Heart left ventricle (tissue), 16 donors: ENCODE measurements at regions not wholly inside any gene's neighbourhood (a gene's known extent, or its start where the extent isn't known, plus 50 kb on each side); places are given as distances from the start of the nearest gene placed in this dataset.

Experiments
- ATAC-seq, 4 donors: fragments of 200-7000 bp; cut with Tn5 transposase; one replicate each; pipeline ENCODE4 v1.9.1; 2020 to 2022; ENCODE audit warnings: moderate library complexity in 4 of 4, mild to moderate bottlenecking in 3 of 4, moderate number of reproducible peaks in 1 of 4
- DNase-seq, 5 donors: peaks; one replicate each; pipeline ENCODE4 v3.0.0-alpha.2; 2020
- H3K27ac ChIP-seq, 12 donors: fragments of 200-600 bp; sonication (generic) in 4 of 12; one replicate each; pipeline versions ENCODE4 v1.5.0 to v1.8.0; 2016 to 2022; ENCODE audit warnings: mild to moderate bottlenecking in 2 of 12
- H3K27me3 ChIP-seq, 9 donors: fragments of 200-600 bp; sonication (generic) in 2 of 9; one replicate each; pipeline versions ENCODE4 v1.5.1 to v1.8.0; 2016 to 2022; ENCODE audit warnings: mild to moderate bottlenecking in 3 of 9
- H3K36me3 ChIP-seq, 9 donors: fragments of 200-600 bp; sonication (generic) in 2 of 9; one replicate each; pipeline versions ENCODE4 v1.5.0 to v1.8.0; 2018 to 2022; ENCODE audit warnings: mild to moderate bottlenecking in 2 of 9
- H3K4me1 ChIP-seq, 12 donors: fragments of 200-600 bp; sonication (generic) in 4 of 12; one replicate each; pipeline versions ENCODE4 v1.5.0 to v1.8.0; 2016 to 2022; ENCODE audit warnings: mild to moderate bottlenecking in 3 of 12
- H3K4me3 ChIP-seq, 12 donors: fragments of 200-600 bp; sonication (generic) in 4 of 12; one replicate each; pipeline versions ENCODE4 v1.5.0 to v1.8.0; 2017 to 2022; ENCODE audit warnings: mild to moderate bottlenecking in 9 of 12, moderate library complexity in 4 of 12
- H3K9me3 ChIP-seq, 12 donors: fragments of 200-600 bp; sonication (generic) in 4 of 12; one replicate each; pipeline versions ENCODE4 v1.5.0 to v1.8.0; 2016 to 2022; ENCODE audit warnings: mild to moderate bottlenecking in 1 of 12
- POLR2A ChIP-seq, 2 donors: fragments of 450-650 bp; IDR thresholded peaks; one replicate each; pipeline ENCODE4 v1.6.1; 2017; ENCODE audit warnings: antibody characterized with exemption in 2 of 2, mild to moderate bottlenecking in 2 of 2, moderate library complexity in 2 of 2
- WGBS, 4 donors: extraction: QIAGEN DNeasy Blood & Tissue Kit in 2 of 4; methylation state at CpG; one replicate each; pipeline versions ENCODE4 v1.1.5 to v1.1.7; 2013 to 2018; 5-methylcytosine and 5-hydroxymethylcytosine counted together
- intact Hi-C, 10 donors: fragments of 100-400 bp; cut with DNase I; formaldehyde crosslinking; loops; one replicate each; pipeline versions ENCODE4 v1.11.1 to v1.14.2; 2022
- TF ChIP-seq, protein P1 (sequence below), 12 donors: fragments of 200-600 bp; sonication (generic) in 4 of 12; IDR thresholded peaks; one replicate each; pipeline versions ENCODE4 v1.5.0 to v1.8.0; 2018 to 2022; ENCODE audit warnings: antibody characterized with exemption in 12 of 12, mild to moderate bottlenecking in 5 of 12
- donor health status: ischemic (EF 13 %, LVEDD 7.1; RV severe dilation, severe dysfunction).
- donor health status: healthy with polysubstance abuse.
- donor health status: DM: no; HTN: yes; CAD: no.
- donor health status: DM: no; HTN: no; CAD: no.
- donor health status: ischemic (EF 25% LVEDD 6.9; RV normal size, moderate dysfunction).
- donor health status: ischemic (EF 25% LVEDD 5.7; RV mildly dilated, moderate dysfunction).
- donor health status: healthy.
- donor health status: DM: yes; HTN: yes; CAD: no.
- donor health status: ischemic (EF 35%, LVEDD 5.7; RV mildly dilated, moderate dysfunction).
- donor health status: nonischemic (EF 11% LVEDD 7.7; RV severe dilation, severe dysfunction).
- donor health status: DM: yes; HTN: yes; CAD: no.
- donor health status: PGD.
- donor health status: ischemic (EF 29% LVEDD 5.4; RV normal size, mild dysfunction).
- donor health status: nonischemic (EF 23%, LVEDD 6.1; RV moderate dilation, normal function).

GRCh38 chr2:125364192-125364983 is 1291.6 kb upstream of the GYPC start:
- WGBS, 4 donors: 71 to 81% (median 75%) methylated on average over 2 of the region's 2 CpGs
- ATAC-seq (no peak), DNase-seq (no peak)
- Histone ChIP-seq H3K27me3 (no peaks in the 10 kb centered on the region), H3K36me3 (no peaks in the 10 kb centered on the region), H3K9me3 (peaks cover 0 to 6% (median 0%) of the 10 kb centered on the region in 12 donors), H3K4me1 (no peaks in the 10 kb centered on the region), H3K27ac (no peak overlapping the region), H3K4me3 (no peak overlapping the region)
- TF ChIP-seq, protein P1, sequence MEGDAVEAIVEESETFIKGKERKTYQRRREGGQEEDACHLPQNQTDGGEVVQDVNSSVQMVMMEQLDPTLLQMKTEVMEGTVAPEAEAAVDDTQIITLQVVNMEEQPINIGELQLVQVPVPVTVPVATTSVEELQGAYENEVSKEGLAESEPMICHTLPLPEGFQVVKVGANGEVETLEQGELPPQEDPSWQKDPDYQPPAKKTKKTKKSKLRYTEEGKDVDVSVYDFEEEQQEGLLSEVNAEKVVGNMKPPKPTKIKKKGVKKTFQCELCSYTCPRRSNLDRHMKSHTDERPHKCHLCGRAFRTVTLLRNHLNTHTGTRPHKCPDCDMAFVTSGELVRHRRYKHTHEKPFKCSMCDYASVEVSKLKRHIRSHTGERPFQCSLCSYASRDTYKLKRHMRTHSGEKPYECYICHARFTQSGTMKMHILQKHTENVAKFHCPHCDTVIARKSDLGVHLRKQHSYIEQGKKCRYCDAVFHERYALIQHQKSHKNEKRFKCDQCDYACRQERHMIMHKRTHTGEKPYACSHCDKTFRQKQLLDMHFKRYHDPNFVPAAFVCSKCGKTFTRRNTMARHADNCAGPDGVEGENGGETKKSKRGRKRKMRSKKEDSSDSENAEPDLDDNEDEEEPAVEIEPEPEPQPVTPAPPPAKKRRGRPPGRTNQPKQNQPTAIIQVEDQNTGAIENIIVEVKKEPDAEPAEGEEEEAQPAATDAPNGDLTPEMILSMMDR (IDR thresholded peaks at IDR 0.05): no peak
- no peak for TF ChIP-seq POLR2A (IDR thresholded peaks at IDR 0.05)
- intact Hi-C loops: no loop called here

DNA sequence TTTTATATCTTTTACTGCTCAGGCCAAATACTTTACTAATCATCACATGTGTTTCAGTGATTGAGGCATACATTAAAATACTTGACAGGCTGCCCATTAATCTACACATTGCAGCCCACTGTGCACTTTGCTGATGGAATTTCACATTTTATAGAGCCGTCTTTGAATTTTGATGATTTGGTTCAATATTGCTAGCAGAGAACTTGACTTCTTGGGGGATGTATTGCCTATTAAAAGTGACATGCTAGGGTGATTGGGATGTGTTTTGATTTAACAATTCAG is 1291.0 kb upstream of the GYPC start:
- Histone ChIP-seq H3K4me3 (no peak overlapping the region), H3K27me3 (no peaks in the 10 kb centered on the region), H3K4me1 (no peaks in the 10 kb centered on the region), H3K9me3 (peaks cover 0 to 6% (median 0%) of the 10 kb centered on the region in 12 donors), H3K27ac (no peak overlapping the region), H3K36me3 (no peaks in the 10 kb centered on the region)
- ATAC-seq: no peak
- intact Hi-C loops: no loop called here
- WGBS, 4 donors: 85 to 92% (median 87%) methylated on average over 1 of the region's 1 CpG
- TF ChIP-seq POLR2A (IDR thresholded peaks at IDR 0.05): no peak
- DNase-seq: no peak

DNA sequence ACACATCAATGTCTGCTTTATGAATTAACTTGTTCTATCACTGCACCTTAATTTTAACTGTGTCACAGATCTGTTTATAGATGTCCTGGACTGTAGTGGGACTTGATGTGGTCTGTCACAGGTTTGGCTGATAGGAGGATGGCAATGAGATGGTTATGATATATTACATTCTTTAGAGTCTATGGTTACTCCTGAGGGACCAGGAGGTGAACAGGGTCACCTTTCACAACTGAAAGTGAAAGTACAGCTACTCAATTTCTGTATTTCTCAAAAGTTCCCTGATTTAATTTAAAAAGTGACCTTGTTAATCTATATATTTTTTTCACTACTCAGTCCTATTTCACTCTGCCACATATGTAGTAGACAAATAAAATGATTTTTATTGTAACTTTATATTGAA is 1284.1 kb upstream of the GYPC start:
- no peak overlapping the region for H3K27ac ChIP-seq
- DNase-seq: no peak
- no peaks in the 10 kb centered on the region for H3K4me1 ChIP-seq
- no peak for ATAC-seq
- TF ChIP-seq, protein P1 (IDR thresholded peaks at IDR 0.05): no peak
- no peak for TF ChIP-seq POLR2A (IDR thresholded peaks at IDR 0.05)
- peaks cover 0 to 8% (median 0%) of the 10 kb centered on the region in 12 donors for H3K9me3 ChIP-seq
- H3K27me3 ChIP-seq: no peaks in the 10 kb centered on the region
- no peaks in the 10 kb centered on the region for H3K36me3 ChIP-seq
- H3K4me3 ChIP-seq: no peak overlapping the region
- intact Hi-C loops: no loop called here

DNA sequence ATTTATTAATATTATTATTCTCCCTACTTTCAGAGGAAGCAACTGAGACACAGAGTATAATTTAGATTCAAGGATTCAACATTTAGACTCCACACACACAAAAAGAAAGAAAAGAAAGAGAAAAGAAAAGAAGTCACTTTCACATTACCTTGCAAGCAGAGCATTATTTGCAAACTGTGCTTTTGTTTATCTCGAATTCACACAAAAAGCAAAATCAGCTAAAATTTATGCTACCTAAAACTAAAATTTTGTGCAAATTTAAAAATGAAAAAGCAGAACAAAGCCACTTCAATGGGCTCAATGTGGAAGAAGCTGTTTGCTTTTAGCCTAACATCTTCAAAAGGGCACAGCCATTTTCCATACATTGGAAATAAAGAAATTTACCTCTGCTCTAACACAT is 1282.7 kb upstream of the GYPC start:
- H3K9me3 ChIP-seq: peaks cover 0 to 8% (median 0%) of the 10 kb centered on the region in 12 donors
- no peaks in the 10 kb centered on the region for H3K36me3 ChIP-seq
- DNase-seq: no peak
- intact Hi-C loops: no loop called here
- no peak for ATAC-seq
- 48 to 64% (median 59%) methylated on average over 1 of the region's 1 CpG for WGBS, 4 donors
- no peak overlapping the region for H3K4me3 ChIP-seq
- no peaks in the 10 kb centered on the region for H3K27me3 ChIP-seq
- H3K4me1 ChIP-seq: no peaks in the 10 kb centered on the region
- no peak for TF ChIP-seq POLR2A (IDR thresholded peaks at IDR 0.05)
- TF ChIP-seq, protein P1 (IDR thresholded peaks at IDR 0.05): no peak
- no peak overlapping the region for H3K27ac ChIP-seq

DNA sequence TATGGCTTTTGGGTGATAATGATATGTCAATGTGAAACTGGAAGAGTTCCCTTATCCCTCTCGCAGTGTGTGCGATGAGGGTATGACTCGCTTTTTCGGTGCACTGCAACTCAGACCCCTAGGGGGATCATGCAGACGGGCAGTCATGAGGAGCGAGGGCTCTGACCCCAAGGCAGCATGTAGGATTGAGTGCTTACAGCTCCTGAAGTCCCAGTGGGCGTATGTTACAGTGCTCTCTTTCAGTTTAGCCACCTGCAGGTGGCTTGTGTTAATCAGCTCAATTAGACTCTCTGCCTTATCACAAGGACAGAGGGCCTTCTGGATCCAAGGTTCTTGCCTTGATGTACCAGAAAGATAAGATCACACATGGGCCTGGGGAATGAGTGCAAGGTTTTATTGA is 1269.9 kb upstream of the GYPC start:
- Histone ChIP-seq H3K27me3 (no peaks in the 10 kb centered on the region), H3K4me3 (no peak overlapping the region), H3K27ac (no peak overlapping the region), H3K9me3 (peaks cover 0 to 20% (median 0%) of the 10 kb centered on the region in 12 donors), H3K36me3 (no peaks in the 10 kb centered on the region), H3K4me1 (no peaks in the 10 kb centered on the region)
- DNase-seq: no peak
- no peak for ATAC-seq
- WGBS, 4 donors: 74 to 82% (median 79%) methylated on average over 7 of the region's 7 CpGs
- intact Hi-C loops: no loop called here
- TF ChIP-seq POLR2A (IDR thresholded peaks at IDR 0.05): no peak
- TF ChIP-seq, protein P1 (IDR thresholded peaks at IDR 0.05): no peak
